ENCODE measurements at regions not wholly inside any gene's neighbourhood (a gene's known extent, or its start where the extent isn't known, plus 50 kb on each side); places are given as distances from the start of the nearest gene placed in this dataset.

- no peak for DNase-seq
These were observed 319.4 kb upstream of the FANCL start for GRCh38 chr2:58560531-58560930.

GRCh38 chr2:58558881-58559280, 317.8 kb upstream of the FANCL start:
- peak; percentile 73 for DNase-seq

DNA sequence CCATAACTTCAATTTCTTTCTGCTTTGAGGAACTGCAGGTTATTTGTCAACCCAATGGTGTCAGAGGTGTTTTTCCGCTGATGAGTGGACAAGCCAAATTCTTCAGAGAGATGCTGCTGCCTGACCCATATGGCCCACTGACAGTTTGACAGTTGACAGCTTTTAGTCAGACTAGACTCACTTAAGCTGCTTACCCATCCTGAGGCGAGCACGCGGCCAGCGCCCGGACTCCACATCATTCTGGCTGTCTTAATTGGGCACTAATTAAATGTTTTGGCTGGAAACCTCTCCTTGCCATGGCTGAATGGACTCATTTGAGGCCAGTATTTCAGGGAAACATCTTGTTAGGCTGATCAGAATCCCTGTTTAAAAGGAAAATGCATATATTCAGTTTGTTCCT, 316.1 kb upstream of the FANCL start:
- DNase-seq: no peak

DNA sequence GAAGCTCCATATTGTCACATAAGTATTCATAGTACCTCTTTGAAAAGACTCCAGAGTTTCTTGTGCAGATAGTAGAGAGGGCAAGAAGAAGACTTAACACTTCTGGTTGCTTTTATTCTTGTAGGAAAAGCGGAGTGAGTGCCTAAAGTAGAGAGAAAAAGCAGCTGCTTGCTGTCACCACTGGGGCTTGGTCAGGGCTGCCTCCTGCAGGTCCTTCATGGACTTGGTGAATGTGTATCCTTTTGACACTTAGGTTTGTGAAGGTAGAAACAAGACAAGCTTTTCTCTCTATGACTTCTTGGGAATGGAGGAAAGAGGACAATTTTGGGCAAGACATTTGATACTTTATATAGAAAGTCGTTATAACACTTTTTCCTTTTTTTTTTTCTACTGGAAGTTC, 312.8 kb upstream of the FANCL start:
- DNase-seq: no peak

DNA sequence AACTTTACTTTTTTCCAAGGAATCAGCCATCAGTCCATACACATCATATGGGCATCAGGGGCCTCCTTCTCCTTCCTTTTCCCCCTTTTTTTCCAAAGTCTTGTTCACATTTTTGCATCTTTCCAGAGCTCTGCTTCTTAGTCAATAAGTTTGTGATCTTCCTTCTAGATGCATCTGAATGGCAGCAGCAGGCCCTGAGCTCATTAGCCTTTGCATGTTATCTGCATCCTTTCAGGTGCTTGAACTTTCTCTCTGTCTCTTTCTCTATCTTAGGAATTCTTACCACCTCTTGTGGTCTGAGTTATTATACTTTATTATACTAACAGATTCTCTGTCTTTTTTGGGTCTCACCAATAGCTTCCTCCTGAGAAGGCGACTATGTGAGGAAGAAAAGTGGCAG, 312.4 kb upstream of the FANCL start:
- no peak for DNase-seq

- no peak for DNase-seq
These were observed 304.5 kb upstream of the FANCL start for GRCh38 chr2:58545300-58546280.

DNA sequence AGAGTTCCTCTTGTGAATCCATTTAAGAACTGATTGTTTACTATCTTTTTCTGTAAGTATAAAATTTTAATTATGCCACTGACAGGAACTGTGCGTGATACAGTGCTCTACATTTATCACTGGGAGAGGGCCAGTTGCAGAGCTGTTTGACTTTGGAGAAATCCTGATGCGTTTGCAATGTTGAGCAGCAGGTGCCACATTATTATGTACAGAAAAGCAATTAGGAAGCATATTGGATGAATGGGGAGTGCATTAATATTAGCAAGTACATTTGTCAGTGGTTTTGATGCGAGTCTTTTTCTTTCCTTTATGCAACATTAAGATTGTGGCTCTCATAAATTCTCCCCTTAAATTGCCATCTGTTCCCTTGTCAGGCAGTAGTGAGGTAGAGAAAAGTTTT, 302.3 kb upstream of the FANCL start:
- DNase-seq: no peak

DNA sequence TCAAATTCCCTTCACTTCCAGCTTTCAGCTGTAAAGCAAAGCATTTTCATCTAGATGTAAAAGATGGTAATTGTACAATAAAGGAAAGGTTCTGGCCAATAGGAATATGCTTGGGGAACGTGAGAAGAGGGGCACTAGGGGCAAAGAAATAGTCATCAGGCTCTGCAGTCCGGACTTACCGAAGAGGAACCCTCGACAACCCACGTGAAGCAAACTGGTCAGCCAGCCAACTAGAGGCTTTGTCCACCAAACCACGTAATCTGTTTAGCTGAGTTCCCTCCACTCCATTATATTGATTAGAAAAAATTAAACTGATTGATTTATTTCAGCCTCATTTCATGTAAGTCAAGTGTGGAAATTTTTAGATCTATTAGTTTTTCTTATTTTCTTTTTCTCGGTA, 300.4 kb upstream of the FANCL start:
- no peak for DNase-seq

GRCh38 chr2:58540681-58541080, 299.6 kb upstream of the FANCL start:
- DNase-seq: no peak

DNA sequence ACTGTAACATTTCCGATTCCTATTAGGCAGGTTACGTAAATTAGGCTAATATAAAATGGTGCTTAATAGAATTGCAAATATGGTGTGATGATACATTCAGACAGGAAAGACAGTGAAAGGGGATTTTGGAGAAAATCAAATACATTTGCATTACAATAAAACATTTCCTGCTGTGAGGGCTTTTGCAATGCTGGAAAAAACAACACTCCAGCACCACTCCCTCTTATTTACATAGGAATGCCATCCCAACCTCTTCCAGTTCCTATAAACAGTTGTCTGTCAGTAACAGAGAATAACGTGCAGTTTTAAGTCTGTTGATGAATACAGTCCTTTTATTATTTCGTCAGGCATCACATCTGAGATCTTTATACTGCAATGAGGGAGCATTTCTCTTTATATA, 298.8 kb upstream of the FANCL start:
- DNase-seq: peak; percentile 77

DNA sequence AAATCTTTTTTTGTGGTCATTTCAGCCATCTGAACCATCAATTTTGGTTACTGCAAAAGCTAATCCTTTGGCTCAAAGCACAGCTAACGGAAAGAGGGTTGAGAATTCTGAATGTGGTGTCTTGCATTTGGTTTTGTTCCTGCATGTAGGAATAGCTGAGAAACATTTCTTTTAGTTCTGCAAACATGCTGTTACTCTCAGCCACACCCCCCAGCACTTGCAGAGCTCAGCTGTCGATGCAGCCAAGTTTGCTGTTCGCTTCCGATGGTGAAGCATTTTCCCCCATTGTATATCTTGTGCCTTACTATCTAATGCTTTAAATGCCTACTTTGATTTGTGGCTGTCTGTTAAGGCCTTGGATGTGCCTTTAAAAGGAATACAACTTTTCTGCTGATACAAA, 294.9 kb upstream of the FANCL start:
- DNase-seq: no peak

DNA sequence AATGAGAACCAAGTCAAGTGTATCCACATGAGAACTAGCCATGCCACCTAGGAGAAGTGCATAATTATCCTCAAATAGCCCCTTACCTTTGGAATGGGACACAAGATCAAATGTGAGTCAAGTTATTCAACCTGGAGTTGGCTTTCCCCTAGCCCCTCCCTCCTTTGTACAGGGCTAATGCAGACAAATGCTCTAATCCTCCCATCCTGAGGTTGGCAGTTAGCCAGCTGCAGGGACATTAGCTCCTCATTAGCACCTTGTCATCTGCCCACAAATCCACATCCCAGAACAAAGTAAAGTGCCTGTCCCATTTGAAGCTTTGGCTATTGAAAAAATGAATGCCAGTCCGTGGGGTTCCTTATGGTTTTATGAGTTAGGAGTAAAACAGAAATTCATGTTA, 294.1 kb upstream of the FANCL start:
- DNase-seq: peak; percentile 74

DNA sequence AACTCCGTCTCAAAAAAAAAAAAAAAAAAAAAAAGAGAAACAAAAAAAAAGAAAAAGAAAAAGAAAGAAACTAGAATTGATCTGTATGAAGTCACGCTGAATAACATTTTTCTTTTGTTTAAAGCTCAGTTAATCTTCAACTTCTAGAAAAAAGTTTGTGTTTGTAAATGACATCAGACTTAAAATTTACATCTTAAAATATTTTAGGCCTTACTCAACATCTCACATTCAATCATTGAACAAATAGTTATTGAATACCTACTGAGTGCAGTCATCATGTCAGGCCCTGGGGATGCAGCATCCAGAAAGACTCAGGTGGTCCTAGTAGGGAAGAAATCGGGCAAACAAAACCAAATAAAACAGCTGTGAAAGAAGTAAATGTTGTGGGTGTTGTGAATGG, 292.3 kb upstream of the FANCL start:
- DNase-seq: no peak

- DNase-seq: no peak
These were observed 291.5 kb upstream of the FANCL start for GRCh38 chr2:58532641-58533040.

DNA sequence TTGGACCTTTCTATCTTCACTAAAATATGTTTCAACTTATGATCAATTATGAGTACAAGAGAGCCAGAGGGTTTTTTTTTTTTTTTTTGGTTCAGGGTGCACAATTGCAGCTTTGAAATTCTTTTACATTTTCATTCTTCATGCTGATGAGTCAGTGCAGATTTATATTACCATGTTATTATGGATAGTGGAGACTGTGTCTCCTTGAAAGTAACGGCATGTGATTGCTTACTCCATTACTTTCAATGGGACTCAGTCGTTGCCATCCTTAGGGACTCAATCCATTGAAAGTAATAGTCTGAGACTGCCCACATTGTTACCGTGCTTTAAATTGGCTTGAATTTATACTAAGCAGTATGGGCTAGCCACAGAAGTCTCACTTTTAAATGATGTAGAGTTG, 286.5 kb upstream of the FANCL start:
- DNase-seq: no peak

DNA sequence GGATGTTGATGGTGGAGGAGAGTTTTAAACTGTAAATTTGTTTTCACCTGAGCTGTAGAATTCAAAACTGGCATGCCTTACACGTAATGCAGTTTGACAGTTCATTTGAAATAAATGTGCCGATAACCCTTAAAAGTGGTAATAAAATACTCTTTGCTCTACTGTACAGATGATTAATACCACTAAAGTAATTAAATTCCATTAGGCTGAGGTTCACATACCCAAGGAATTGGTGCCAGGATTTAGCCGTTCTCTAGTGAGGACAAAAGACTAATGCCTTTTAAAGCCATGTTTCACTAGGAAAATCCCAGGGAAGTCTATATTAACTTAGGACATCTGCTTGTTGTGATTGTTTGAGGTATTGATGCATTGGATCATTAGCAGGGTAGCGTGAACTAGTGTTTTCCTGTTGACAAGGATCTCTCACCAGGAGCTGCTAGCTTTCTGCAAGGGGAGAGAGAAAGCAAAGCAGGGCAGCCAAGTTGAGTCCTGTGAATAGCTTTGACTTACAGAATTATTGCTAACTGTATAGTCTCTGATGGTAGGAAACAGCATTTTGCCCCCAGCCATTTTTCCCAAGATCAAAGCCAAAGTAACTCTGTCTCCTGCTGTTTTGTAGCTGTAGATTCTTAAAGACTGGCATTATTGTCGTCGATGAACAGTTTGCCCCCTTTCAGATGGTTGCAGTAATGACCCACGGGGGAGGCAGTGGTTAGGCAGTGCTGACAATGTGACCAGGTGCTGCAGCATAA, 280.9 kb upstream of the FANCL start:
- peak; percentile 67 for DNase-seq

- no peak for DNase-seq
These were observed 279.8 kb upstream of the FANCL start for GRCh38 chr2:58520903-58521302.

- DNase-seq: no peak
These were observed 276.8 kb upstream of the FANCL start for GRCh38 chr2:58517881-58518280.

DNA sequence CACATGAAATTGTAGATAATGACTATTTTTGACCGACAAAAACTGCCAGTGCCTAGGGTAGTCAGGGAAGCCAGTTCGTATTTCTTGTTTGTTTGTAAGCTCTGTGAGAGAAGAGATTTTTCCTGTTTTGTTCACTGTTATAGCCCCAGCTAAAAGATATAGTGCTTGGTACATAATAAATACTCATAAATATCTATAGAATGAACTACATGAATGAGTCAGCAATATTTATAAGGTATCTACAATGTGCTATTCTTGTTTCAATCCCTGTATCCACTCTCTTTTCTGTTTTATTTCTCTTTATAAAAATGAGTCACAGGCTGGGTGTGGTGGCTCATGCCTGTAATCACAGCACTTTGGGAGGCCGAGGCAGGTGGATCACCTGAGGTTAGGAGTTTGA, 275.6 kb upstream of the FANCL start:
- DNase-seq: no peak

DNA sequence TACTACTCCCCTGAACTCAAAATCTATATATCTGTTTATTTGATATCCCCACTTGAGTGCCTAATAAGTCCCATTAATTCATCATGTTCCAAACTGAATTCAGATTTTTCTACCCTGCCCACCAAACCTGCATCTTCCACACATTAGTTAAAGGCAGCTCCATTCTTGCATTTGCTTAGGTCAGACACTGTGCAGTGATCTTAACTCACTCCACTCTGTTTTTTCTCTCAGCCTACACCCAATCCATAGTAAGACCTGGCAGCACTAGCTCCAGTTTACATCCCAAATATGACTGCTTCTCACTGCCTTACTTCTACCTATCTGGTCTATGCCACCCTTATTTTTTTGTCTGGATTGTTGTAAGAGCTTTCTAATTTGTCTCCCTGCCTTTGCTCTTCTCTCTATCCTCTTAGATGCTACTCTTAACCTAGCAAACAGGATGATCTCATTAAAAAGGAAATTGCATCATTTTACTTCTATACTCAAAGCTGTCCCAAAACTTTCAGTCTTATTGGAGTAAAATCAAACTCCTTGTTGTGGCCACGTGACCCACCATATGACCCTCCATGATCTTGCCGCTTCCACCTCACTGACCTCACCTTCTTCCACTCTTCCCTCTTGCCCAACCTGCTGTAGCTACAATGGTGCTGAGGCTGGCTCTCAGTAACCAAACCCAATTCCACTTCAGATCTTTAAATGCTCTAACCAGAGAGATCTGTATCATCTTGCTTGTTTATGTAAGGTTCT, 274.9 kb upstream of the FANCL start:
- DNase-seq: no peak

DNA sequence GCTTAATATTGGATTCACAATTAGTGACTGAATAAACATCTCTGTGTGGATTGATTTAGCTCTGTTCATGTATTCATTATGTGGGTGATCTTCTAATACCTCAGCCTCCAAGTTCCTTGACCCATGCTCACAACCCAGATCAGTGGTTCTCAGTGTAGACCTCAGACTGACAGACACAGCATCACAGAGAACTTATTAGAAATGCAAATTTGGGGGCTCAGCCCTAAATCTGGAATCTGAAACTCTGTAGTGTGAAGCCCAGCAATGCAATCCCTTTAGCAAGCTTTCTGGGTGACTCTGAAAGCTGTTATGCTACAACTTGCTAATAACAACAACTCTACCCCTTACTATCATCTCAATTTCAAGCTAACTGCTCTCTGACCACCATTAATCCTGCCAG, 273.1 kb upstream of the FANCL start:
- no peak for DNase-seq

GRCh38 chr2:58512878-58513277, 271.8 kb upstream of the FANCL start:
- DNase-seq: peak; percentile 68

DNA sequence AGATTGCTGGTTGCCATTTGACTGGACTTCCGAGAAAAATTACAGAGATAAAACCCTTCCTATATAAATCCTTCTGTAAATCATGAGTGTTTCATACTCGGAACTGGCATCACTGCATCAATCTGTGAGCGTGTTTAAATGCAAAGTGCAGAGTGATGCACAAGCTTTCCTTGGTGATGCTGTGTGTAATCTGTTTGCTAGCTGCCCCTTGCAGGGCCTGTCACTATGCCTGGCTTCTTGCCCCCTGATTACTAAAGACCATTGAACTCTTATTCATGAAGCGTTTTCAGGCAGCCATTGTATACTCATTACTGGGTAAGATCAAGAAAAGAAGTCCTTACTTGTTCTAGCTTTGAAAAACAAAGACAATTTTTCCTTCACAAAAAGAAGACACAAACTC, 266.9 kb upstream of the FANCL start:
- DNase-seq: no peak

DNA sequence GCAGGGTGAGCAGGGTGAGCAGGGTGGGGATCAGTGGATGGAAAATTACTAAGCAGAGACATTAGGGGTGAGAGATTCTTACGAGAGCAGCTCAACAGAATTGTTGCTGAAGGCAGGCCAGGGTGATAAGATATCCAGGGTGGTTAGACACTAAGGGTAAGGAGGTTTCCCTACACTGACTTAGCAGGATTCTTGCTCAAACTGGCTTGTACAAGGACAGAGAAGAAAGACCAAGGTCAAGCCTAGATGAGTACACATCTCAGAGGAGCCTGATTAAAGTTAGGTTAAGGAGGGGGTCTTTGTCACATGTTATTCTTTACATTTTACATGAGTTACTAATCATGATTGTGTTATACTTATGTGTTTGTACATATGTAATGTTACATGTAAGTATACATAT, 262.8 kb upstream of the FANCL start:
- DNase-seq: no peak
